Peyer's patch (tissue), 4 donors: ENCODE measurements at regions not wholly inside any gene's neighbourhood (a gene's known extent, or its start where the extent isn't known, plus 50 kb on each side); places are given as distances from the start of the nearest gene placed in this dataset.

Source experiments
- DNase-seq, 3 donors: peaks; one replicate each; pipeline ENCODE4 v3.0.0-alpha.2; 2017 to 2019
- H3K27ac ChIP-seq, 4 donors: fragments of 200-600 bp; sonication (generic); one replicate each; pipeline ENCODE4 v1.5.1; 2016 to 2019
- H3K27me3 ChIP-seq, 2 donors: fragments of 200-600 bp; sonication (generic); one replicate each; pipeline ENCODE4 v1.5.1; 2019
- H3K36me3 ChIP-seq, 3 donors: fragments of 200-600 bp; sonication (generic); one replicate each; pipeline ENCODE4 v1.5.1; 2016 to 2019
- H3K4me1 ChIP-seq, 4 donors: fragments of 200-600 bp; sonication (generic); one replicate each; pipeline ENCODE4 v1.5.1; 2016 to 2019
- H3K4me3 ChIP-seq, 4 donors: fragments of 200-600 bp; sonication (generic); 1 replicate in 3 of 4; 2 replicates in 1 of 4; pipeline ENCODE4 v1.5.1; 2016 to 2019; ENCODE audit warnings: mild to moderate bottlenecking in 1 of 4
- H3K9me3 ChIP-seq, 4 donors: fragments of 200-600 bp; sonication (generic); one replicate each; pipeline ENCODE4 v1.5.1; 2016 to 2019; ENCODE audit warnings: mild to moderate bottlenecking in 1 of 4
- CTCF ChIP-seq, 6 experiments: fragments of 450-650 bp in 4 of 6; fragments of 200-600 bp in 2 of 6; sonication (generic) in 1 of 6; IDR thresholded peaks; one replicate each; pipeline ENCODE4 v1.5.1; 2017 to 2019; ENCODE audit warnings: antibody characterized with exemption in 6 of 6, mild to moderate bottlenecking in 3 of 6, moderate library complexity in 1 of 6
- POLR2A ChIP-seq, 2 donors: fragments of 450-650 bp; IDR thresholded peaks; one replicate each; pipeline ENCODE4 v1.5.1; 2017; ENCODE audit warnings: antibody characterized with exemption in 2 of 2, mild to moderate bottlenecking in 2 of 2, moderate library complexity in 2 of 2

GRCh38 chr12:46534327-46534840 lies 161.8 kb upstream of the SLC38A2 start:
- Histone ChIP-seq H3K27ac (no peak overlapping the region), H3K36me3 (no peaks in the 10 kb centered on the region), H3K9me3 (no peaks in the 10 kb centered on the region), H3K4me1 (no peaks in the 10 kb centered on the region), H3K27me3 (no peaks in the 10 kb centered on the region), H3K4me3 (no peak overlapping the region)
- no peak for DNase-seq
- TF ChIP-seq POLR2A (IDR thresholded peaks at IDR 0.05) (no peak), CTCF (IDR thresholded peaks at IDR 0.05) (no peak)

DNA sequence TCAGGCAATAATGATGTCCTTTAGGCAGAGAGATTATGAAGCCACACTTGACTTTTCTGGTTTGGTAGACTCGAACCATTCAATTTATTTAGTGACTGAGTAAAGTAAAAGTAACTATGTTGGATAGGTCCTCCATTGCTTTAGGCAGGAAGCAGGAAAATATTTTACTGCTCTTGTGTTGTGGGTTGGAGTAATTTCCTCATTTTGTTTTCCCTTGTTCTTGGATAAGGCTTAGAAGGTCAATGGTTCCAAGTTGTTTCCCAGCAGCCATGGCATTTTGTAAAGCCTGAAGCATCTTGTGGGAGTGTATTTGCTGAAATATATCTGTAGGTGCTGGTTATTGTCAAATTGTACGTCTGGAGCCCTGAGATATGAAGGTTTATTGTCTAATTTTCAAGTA lies 161.2 kb upstream of the SLC38A2 start:
- TF ChIP-seq CTCF (IDR thresholded peaks at IDR 0.05), result no peak
- Histone ChIP-seq H3K4me1 (no peaks in the 10 kb centered on the region), H3K36me3 (no peaks in the 10 kb centered on the region), H3K4me3 (no peak overlapping the region), H3K9me3 (no peaks in the 10 kb centered on the region), H3K27ac (no peak overlapping the region), H3K27me3 (no peaks in the 10 kb centered on the region)
- no peak for DNase-seq

DNA sequence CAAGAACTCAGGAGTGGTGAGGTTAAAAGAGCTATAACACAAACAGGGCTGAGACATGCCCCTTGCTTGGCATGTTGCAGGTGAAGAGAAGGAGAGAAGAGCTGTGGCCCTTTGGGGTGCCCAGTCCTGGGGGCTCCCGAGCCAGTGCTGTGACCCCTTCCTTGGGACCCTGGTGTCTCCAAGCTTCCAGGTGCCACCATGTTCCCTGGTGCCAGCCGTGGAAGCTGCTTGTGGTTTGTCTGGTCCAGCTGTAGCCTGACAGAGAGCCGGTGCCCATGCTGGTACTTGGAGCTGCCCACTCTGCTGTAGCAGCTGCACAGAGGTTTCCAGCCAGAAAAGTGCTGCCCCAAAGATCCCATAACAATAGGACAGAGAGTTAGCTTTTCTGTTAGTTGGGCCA lies 159.2 kb upstream of the SLC38A2 start:
- Histone ChIP-seq H3K4me1 (no peaks in the 10 kb centered on the region), H3K27ac (no peak overlapping the region), H3K27me3 (no peaks in the 10 kb centered on the region), H3K4me3 (no peak overlapping the region), H3K36me3 (no peaks in the 10 kb centered on the region), H3K9me3 (no peaks in the 10 kb centered on the region)
- no peak for DNase-seq
- TF ChIP-seq CTCF (IDR thresholded peaks at IDR 0.05), result no peak
- no peak for TF ChIP-seq POLR2A (IDR thresholded peaks at IDR 0.05)

GRCh38 chr12:46531059-46531785 lies 158.6 kb upstream of the SLC38A2 start:
- no peaks in the 10 kb centered on the region for H3K36me3 ChIP-seq
- no peak for DNase-seq
- TF ChIP-seq CTCF (IDR thresholded peaks at IDR 0.05) (no peak), POLR2A (IDR thresholded peaks at IDR 0.05) (no peak)

GRCh38 chr12:46530373-46531056 lies 157.9 kb upstream of the SLC38A2 start:
- H3K36me3 ChIP-seq, result no peaks in the 10 kb centered on the region
- no peak for DNase-seq
- H3K4me3 ChIP-seq, result no peak overlapping the region
- TF ChIP-seq POLR2A (IDR thresholded peaks at IDR 0.05), result no peak
- TF ChIP-seq CTCF (IDR thresholded peaks at IDR 0.05), result no peak
- H3K9me3 ChIP-seq, result no peaks in the 10 kb centered on the region
- H3K4me1 ChIP-seq, result no peaks in the 10 kb centered on the region
- H3K27ac ChIP-seq, result no peak overlapping the region
- H3K27me3 ChIP-seq, result no peaks in the 10 kb centered on the region

More at GRCh38 chr12:46531059-46531785, 158.6 kb upstream of the SLC38A2 start:
- H3K27ac ChIP-seq, result no peak overlapping the region
- H3K4me3 ChIP-seq, result no peak overlapping the region
- no peaks in the 10 kb centered on the region for H3K27me3 ChIP-seq
- H3K4me1 ChIP-seq, result no peaks in the 10 kb centered on the region
- H3K9me3 ChIP-seq, result no peaks in the 10 kb centered on the region
